ENCODE measurements at regions not wholly inside any gene's neighbourhood (a gene's known extent, or its start where the extent isn't known, plus 50 kb on each side); places are given as distances from the start of the nearest gene placed in this dataset.

DNA sequence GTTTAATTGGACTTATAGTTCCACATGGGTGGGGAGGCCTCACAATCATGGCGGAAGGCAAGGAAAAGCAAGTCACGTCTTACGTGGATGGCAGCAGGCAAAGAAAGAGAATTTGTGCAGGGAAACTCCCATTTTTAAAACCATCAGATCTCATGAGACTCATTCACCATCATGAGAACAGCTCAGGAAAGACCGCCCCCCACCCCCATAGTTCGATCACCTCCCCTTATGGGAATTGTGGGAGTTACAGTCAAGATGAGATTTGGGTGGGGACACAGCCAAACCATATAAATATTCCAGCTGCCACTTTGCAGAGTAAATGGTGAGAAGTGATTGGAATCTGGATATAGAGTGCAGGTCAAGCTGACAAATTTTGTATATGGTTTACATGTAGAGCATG is 187.4 kb downstream of the ARL4C start:
- Mint-ChIP-seq H3K27ac (peak overlapping the region; percentile 97), H3K27me3 (peaks cover 30% of the 10 kb centered on the region in 2 donors), H3K4me3 (peak overlapping the region; percentile 10 to 55), H3K36me3 (peaks cover 8 to 12% of the 10 kb centered on the region in 2 donors), H3K4me1 (peaks cover 33 to 46% of the 10 kb centered on the region in 2 donors), H3K9me3 (peaks cover 7 to 10% of the 10 kb centered on the region in 2 donors)
- no peak for ATAC-seq (replicated peaks)
- DNase-seq = no peak

DNA sequence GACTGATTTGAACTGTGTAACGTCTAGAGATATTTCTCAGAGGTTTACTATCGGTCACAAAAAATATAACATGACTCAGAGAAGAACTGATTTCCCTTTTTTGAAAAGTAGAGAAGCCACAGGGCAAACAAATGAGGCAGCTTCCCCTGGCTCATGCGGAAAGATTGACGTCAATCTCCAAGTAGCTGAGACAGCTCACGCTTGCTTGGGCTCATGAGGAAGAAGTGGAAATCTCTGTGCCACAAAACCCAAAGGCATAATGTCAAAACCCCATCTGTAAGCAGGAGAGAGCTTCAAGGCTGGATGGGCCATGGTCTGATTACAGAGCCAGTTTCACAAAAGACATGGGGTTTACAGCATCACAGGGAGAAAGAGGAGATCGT is 188.1 kb downstream of the ARL4C start:
- H3K27ac Mint-ChIP-seq = peak overlapping the region; percentile 97

DNA sequence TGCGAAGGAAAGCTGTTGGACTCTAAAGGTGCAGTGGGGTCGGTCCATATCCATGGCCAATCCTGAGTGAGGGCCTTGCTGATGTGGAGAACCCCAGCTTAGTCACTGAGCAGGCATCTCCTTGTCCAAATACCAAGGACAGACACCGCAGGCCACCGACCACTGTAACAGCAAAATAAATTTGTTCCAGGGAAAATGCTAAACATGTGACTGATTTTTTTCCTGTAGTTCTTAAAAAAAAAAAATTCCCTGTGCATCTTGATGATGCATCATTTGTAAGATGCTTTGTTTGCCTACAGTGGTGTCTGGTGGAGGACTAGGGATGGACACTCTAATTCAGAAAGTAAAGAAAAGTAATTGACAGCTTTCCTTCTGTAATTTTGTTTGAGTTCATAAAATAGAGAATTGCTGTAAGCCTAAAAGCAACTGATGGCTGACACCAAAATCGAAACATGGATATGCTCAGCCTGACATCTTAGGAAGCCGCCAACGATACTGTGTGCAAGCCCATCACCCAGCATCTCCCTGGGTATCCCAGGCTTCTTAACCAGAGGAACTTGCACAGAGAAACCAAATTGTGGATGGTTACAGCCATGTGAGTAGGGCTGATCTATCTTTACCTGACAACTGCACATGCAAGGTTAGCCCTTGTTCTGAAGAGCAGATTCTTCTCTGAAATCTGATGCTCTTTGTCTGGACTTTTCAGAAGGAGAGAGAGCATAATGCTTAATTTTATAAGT is 188.6 kb downstream of the ARL4C start:
- DNase-seq = no peak
- Mint-ChIP-seq H3K4me1 (peaks cover 32 to 46% of the 10 kb centered on the region in 2 donors), H3K27me3 (peaks cover 26 to 33% of the 10 kb centered on the region in 2 donors), H3K4me3 (peak overlapping the region; percentile 10 to 55), H3K27ac (peak overlapping the region; percentile 97), H3K9me3 (peaks cover 7 to 10% of the 10 kb centered on the region in 2 donors), H3K36me3 (peaks cover 8 to 12% of the 10 kb centered on the region in 2 donors)
- no peak for ATAC-seq (replicated peaks)

More for the DNA sequence above, 188.1 kb downstream of the ARL4C start:
- Mint-ChIP-seq H3K4me1 (peaks cover 32 to 46% of the 10 kb centered on the region in 2 donors), H3K4me3 (peak overlapping the region; percentile 10 to 55), H3K9me3 (peaks cover 7 to 10% of the 10 kb centered on the region in 2 donors), H3K27me3 (peaks cover 28 to 33% of the 10 kb centered on the region in 2 donors), H3K36me3 (peaks cover 8 to 12% of the 10 kb centered on the region in 2 donors)
- peak; percentile 87 for DNase-seq
- ATAC-seq (replicated peaks) = peak; percentile 95 to 96

DNA sequence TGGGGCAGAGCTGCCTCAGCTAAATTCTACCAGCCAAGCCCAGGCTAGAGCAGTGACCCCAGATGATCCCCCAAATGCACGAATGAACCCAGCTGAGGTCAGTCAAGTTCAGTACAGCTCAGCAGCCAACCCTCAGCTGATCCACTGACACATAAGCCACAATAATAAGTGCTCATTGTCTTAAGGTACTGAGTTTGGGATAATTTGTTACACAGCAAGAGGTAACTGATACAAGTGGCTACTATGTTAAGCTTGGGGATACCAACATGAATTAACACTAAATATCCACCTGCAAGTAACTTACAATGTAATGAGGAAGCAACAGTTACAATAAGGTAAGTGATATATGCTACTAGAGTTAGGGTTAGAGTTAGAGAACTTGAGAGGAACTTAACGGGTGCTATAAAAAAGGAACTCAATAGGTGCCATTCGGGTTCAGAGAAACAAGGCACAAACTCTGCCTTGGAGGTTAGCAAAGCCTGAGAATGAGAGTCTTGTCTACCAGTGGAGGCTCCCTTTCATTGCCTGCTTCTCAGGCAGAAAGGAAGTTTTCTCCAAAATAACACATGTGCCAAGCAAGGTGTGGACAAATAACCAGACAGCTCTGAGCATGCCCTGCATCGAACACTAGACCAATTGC is 189.4 kb downstream of the ARL4C start:
- H3K9me3 Mint-ChIP-seq = peaks cover 7 to 10% of the 10 kb centered on the region in 2 donors
- no peak for ATAC-seq (replicated peaks)

DNA sequence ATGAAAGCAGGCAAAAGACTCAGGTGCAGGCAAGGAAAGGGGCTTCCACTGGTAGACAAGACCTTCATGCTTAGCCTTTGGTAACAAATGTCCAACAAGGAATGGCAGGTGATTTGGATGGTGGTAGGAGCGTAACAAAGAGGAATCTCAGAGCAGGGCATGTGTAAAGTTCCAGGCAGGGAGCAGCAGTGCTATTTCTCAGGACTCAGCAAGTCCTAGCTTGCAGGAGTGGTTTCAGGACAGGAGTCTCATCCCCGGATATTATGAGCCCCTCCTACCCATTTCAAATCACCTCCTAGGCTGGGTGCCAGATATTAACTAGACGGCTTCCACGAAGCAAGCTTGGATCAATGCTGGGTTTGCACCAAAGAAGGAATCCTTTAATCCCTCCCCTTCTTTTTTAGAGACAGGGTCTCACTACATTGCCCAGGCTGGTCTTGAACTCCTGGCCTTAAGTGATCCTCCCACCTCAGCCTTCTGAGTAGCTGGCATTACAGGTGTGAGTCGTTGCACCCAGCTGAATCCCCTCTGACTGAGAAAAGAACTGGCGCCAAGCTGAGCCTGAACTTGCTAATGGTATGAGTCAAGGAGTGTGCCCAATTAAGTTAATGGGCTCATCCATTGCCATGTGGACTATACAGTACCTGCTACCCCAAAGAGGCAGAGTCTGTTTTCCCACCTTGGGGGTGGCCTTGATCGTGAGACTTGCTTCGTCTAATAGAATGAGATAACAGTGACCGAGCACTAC is 190.3 kb downstream of the ARL4C start:
- Mint-ChIP-seq H3K27ac (peak overlapping the region; percentile 86), H3K36me3 (peaks cover 8 to 12% of the 10 kb centered on the region in 2 donors), H3K27me3 (peaks cover 32 to 37% of the 10 kb centered on the region in 2 donors), H3K9me3 (peaks cover 7 to 10% of the 10 kb centered on the region in 2 donors), H3K4me1 (peaks cover 32 to 46% of the 10 kb centered on the region in 2 donors), H3K4me3 (no peak overlapping the region)
- DNase-seq (no peak), ATAC-seq (replicated peaks) (no peak)

More for the DNA sequence above, 189.4 kb downstream of the ARL4C start:
- H3K4me3 Mint-ChIP-seq = no peak overlapping the region
- H3K27ac Mint-ChIP-seq = peak overlapping the region; percentile 51
- no peak for DNase-seq
- H3K4me1 Mint-ChIP-seq = peaks cover 32 to 46% of the 10 kb centered on the region in 2 donors
- peaks cover 8 to 12% of the 10 kb centered on the region in 2 donors for H3K36me3 Mint-ChIP-seq
- H3K27me3 Mint-ChIP-seq = peaks cover 30 to 38% of the 10 kb centered on the region in 2 donors

DNA sequence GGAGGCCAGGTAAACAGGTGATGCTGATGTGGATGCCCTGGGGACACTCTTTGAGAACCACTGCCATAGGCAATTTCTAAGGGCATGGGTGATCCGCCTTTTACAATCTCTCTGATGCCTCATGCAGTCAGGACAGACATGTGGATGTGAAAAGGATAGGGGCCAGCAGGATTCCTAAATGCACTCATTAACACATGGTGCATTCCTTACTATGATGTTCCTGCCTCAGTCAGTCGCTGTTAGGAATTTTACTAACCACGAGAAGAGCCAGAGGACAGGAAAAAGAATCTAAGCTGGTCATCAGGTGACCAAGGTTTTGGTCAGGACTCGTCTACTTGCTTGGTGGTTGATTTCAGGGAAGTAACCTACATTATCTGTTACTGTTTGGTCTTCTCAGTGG is 191.0 kb downstream of the ARL4C start:
- H3K4me1 Mint-ChIP-seq = peaks cover 33 to 46% of the 10 kb centered on the region in 2 donors
- peaks cover 8 to 12% of the 10 kb centered on the region in 2 donors for H3K36me3 Mint-ChIP-seq
- no peak for ATAC-seq (replicated peaks)
- H3K27me3 Mint-ChIP-seq = peaks cover 40 to 45% of the 10 kb centered on the region in 2 donors
- H3K4me3 Mint-ChIP-seq = no peak overlapping the region
- H3K9me3 Mint-ChIP-seq = peaks cover 7 to 10% of the 10 kb centered on the region in 2 donors
- peak overlapping the region; percentile 86 for H3K27ac Mint-ChIP-seq
- DNase-seq = no peak

DNA sequence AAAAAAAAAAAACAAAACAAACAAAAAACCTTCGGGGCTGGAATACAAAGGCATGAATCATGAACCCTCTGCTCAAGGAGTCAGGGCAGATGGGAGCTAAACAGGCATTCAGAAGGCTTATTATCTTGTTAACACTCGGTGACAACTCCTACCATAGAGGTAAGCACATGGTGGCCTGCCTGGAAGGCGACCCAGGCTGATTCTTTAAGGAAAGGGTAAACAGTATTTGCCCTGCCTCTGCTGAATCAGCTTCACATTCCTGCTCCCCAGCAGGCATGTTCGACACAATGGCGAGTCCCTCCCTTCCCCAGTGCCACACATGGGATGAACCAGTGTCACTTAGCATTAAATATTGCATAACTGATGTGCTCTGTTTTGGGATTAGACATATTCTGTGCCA is 191.9 kb downstream of the ARL4C start:
- DNase-seq = no peak
- Mint-ChIP-seq H3K9me3 (peaks cover 7 to 10% of the 10 kb centered on the region in 2 donors), H3K27ac (no peak overlapping the region), H3K4me1 (peaks cover 33 to 40% of the 10 kb centered on the region in 2 donors), H3K27me3 (peaks cover 41 to 54% of the 10 kb centered on the region in 2 donors), H3K36me3 (peaks cover 8 to 9% of the 10 kb centered on the region in 2 donors), H3K4me3 (no peak overlapping the region)
- ATAC-seq (replicated peaks) = no peak

DNA sequence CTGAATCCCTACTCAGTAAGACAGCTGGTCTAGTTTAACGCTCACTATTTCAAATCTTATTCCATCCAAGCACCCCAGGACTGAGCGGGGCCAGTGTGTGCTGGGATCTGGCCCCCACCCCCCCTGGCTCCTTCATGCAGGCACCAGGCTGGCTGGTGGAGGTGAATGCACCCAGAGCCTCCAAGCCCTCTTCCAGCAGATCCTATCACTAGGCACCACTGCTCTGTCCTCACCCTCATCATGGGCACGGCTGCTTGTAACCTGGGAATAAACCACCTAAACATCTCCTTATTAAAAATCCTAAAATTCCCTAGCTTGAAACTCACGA is 194.3 kb downstream of the ARL4C start:
- Mint-ChIP-seq H3K9me3 (peaks cover 0 to 4% of the 10 kb centered on the region in 2 donors), H3K36me3 (peaks cover 0 to 4% of the 10 kb centered on the region in 2 donors), H3K4me1 (peaks cover 19 to 21% of the 10 kb centered on the region in 2 donors), H3K27ac (no peak overlapping the region), H3K4me3 (no peak overlapping the region), H3K27me3 (peaks cover 51 to 62% of the 10 kb centered on the region in 2 donors)
- ATAC-seq (replicated peaks) (no peak), DNase-seq (no peak)

DNA sequence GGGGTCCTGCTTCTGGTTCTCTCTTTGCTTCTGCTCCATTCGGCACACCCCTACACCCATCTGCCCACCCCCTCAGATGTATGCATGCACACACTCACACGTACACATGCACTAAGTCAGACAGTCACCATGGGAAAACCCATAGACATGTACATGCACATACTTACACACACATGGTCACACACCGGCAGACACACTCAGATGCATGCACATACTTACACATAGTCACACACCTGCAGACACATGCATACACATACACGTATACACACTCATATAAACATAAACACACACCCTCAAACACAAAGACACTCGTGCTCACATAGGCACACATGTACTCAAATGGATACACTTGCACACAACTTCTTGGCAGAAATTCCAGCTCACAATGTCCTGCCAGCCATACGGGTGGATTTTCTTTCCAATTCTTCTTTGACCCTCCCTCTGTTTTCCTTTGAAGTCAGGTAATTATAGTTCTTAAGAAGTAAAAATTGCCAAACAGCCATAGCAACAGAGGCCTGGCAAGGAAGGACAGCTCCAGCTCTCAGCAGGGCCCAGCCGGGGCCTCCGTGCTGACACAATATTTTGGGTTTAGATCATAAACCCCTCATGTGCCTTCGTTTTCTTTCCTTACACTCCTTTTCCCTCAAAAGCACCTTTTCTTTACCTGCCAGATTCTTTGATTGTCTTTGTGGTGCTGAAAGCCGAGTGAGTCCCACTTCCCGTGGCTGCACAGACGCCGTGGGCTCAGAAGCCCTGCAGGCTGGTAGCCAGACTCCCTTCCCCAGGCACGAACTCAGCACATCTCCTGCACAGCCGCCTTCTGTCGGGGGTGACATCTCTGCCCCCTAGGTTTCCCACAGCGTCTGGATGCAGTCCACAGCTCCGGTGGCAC is 195.7 kb downstream of the ARL4C start:
- H3K4me1 Mint-ChIP-seq = peaks cover 8 to 16% of the 10 kb centered on the region in 2 donors
- H3K27ac Mint-ChIP-seq = no peak overlapping the region
- no peak overlapping the region for H3K4me3 Mint-ChIP-seq
- H3K9me3 Mint-ChIP-seq = no peaks in the 10 kb centered on the region
- ATAC-seq (replicated peaks) = no peak
- H3K36me3 Mint-ChIP-seq = no peaks in the 10 kb centered on the region
- H3K27me3 Mint-ChIP-seq = peaks cover 48 to 60% of the 10 kb centered on the region in 2 donors
- DNase-seq = no peak

DNA sequence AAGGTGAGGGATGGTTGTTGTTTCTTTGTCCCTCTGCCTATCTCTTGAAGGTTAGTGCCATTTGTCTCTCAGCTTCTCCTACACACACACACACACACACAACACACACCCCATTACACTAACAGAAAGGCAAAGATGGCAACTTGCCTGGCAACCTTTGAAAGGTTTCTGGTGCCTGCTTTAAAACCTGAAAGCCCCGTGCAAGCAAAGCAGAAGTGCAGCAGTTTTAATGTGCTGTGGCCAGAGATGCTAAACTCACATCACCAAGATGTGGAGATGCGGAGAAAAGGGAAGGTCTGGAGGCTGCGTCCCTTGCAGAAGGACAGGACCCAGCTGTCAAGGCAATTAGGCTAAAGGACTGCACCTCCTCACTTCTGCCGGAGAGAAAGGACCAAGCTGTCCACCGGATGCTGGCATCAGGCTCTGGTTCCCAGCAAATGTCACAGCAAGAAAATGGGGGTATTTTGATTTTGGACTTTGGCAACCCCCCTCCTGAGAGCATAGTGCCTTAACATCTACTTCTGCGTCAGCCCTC is 196.4 kb downstream of the ARL4C start:
- Mint-ChIP-seq H3K4me3 (no peak overlapping the region), H3K27ac (no peak overlapping the region), H3K4me1 (peaks cover 10 to 15% of the 10 kb centered on the region in 2 donors), H3K36me3 (no peaks in the 10 kb centered on the region), H3K27me3 (peaks cover 42 to 60% of the 10 kb centered on the region in 2 donors), H3K9me3 (no peaks in the 10 kb centered on the region)
- ATAC-seq (replicated peaks) (no peak), DNase-seq (no peak)

DNA sequence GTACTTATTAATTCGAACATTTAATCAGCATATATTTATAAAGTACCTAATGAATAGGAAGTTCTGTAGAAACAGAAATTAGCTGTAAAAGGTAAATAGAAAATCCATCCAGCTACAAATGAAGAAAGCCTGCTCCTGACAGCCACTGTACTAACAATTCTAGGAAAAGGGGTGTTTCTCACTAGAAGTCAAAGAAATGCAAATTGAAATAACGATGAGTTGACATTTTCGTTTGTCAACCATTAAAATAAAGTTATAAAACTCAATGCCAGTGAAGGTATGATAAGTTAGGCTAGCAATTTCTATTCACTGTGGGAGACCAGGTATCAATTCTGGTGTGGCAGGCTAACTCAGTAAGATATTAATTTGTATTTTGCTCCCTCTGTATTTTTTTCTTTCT is 198.0 kb downstream of the ARL4C start:
- ATAC-seq (replicated peaks) (no peak), DNase-seq (no peak)
- peaks cover 32 to 47% of the 10 kb centered on the region in 2 donors for H3K27me3 Mint-ChIP-seq
- peaks cover under 1 to 2% of the 10 kb centered on the region in 2 donors for H3K36me3 Mint-ChIP-seq
- H3K27ac Mint-ChIP-seq = no peak overlapping the region
- no peak overlapping the region for H3K4me3 Mint-ChIP-seq
- peaks cover 13 to 16% of the 10 kb centered on the region in 2 donors for H3K4me1 Mint-ChIP-seq
- H3K9me3 Mint-ChIP-seq = no peaks in the 10 kb centered on the region

DNA sequence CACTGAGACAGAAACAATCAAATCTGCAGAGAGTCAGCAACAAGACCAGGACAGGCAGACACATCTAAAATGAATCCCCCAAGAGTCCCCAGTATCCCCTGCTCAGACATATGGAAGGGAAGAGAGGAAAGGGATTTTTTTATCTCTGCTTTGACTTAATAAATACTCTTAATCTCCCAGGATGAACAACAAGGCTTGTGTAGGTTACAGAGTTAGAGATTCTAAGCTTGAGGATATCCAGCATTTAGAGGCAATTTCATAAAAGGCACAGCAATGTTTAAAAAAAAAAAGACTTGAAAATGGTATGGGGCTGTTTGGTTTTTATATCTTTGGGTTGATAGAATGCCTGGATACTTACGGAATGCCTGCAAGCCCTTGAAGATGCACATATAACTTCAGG is 199.9 kb downstream of the ARL4C start:
- DNase-seq (no peak), ATAC-seq (replicated peaks) (no peak)
- H3K27me3 Mint-ChIP-seq = peaks cover 25 to 42% of the 10 kb centered on the region in 2 donors
- H3K9me3 Mint-ChIP-seq = no peaks in the 10 kb centered on the region
- H3K4me1 Mint-ChIP-seq = peaks cover 24 to 25% of the 10 kb centered on the region in 2 donors
- no peak overlapping the region for H3K27ac Mint-ChIP-seq
- no peak overlapping the region for H3K4me3 Mint-ChIP-seq
- H3K36me3 Mint-ChIP-seq = peaks cover 2 to 8% of the 10 kb centered on the region in 2 donors

DNA sequence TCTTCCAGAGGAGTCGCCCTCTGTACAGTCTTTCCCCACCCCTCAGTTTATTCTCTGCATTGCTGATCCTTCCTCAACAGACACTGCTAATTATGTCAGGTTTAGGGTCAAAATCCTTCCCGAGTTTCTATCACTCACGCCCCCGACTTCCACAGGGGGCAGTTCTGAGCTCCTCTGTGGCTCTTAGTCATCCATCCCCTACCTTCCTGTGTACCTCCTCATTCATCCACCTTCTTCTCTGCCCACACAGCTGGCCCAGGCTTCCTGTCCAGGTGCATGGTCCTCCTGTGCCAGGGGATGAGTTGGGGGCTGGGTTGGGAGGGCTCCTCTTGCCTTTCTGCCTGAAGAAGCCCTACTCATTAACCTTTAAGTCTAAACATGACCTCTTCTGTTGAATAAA is 202.9 kb downstream of the ARL4C start:
- Mint-ChIP-seq H3K36me3 (peaks cover 4 to 19% of the 10 kb centered on the region in 2 donors), H3K9me3 (peaks cover 0 to 3% of the 10 kb centered on the region in 2 donors), H3K27me3 (peaks cover 11 to 22% of the 10 kb centered on the region in 2 donors), H3K4me3 (peak overlapping the region; percentile 3 to 16), H3K4me1 (peaks cover 46 to 55% of the 10 kb centered on the region in 2 donors), H3K27ac (peak overlapping the region; percentile 90)
- DNase-seq (no peak), ATAC-seq (replicated peaks) (no peak)
